T-helper 1 cell treated with Interleukin-12 subunit alpha and Interleukin-12 subunit beta and Interleukin-4 antibody, amounts not matched to agents 30 ng/mL and 1 ng/mL, for 36 hours (primary cell): ENCODE measurements at regions not wholly inside any gene's neighbourhood (a gene's known extent, or its start where the extent isn't known, plus 50 kb on each side); places are given as distances from the start of the nearest gene placed in this dataset.

Experiments
- intact Hi-C: fragments of 100-400 bp; cut with micrococcal nuclease; formaldehyde crosslinking; loops from one replicate; pipeline ENCODE4 v1.15.1; 2024

GRCh38 chr3:73966733-73967132 lies 342.0 kb upstream of the PDZRN3 start:
- intact Hi-C loops = no loop called here

DNA sequence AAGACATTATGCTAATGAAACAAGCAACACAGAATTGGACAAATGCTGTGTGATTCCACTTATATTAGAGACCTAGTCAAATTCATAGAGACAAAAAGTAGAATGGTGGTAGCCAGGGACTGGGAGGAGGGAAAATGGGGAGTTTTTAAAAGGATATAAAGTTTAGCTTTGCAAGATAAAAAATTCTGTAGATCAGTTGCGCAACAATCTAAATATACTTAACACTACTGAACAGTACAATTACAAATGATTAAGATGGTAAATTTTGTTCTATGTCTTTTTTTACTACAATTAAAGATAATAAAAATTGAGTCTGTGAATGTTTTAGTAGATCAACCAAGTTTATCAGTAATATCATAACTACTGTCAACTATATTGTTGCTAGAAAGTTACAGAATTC lies 340.1 kb upstream of the PDZRN3 start:
- intact Hi-C loops = no loop called here

DNA sequence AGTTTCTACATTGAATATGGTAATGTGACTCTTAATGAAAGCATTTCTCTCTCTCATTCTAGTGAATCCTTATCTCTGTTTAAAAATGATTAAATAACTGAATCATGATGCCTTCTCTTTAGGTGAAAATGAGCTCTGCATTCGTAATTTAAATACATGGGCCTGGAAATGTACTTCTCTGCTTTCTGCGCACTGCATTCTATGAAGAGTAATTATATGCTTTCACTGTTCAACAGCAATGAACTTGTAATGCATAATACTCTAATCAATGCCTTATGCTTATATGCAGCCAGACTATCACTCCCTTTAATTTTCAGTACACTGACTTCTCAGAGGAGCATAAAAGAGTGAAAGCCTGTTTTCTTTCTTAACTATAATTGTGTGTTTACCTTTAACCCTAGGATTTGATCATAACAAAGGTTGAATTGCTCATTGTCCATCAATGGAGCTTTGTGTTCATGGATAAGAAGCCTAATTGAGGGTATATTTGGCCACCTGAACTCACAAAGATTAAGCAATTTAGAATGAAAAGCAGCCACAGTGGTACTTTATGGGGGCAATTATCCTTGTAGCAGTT lies 330.8 kb upstream of the PDZRN3 start:
- intact Hi-C loops = no loop called here

DNA sequence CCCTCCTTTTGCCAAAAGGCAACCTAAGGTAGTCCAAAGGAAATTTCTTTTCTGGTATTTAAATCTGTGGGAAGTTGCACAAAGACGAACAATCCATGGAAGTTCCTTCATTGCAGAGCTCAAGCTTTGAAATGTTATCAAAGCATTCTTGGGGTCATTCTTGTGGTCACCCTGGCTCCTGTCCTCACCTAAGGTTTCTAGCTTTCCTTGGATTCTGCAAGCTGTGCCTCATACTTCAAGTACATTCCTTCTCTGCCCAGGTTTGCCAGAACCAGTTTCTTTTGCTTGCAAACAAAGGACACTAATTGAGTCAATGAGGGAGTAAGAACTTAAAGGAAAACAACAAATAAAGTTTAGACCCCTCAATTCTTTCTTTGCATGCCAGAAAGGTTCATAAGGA lies 329.8 kb upstream of the PDZRN3 start:
- intact Hi-C loops = no loop called here

GRCh38 chr3:73952781-73953180 lies 328.0 kb upstream of the PDZRN3 start:
- intact Hi-C loops = no loop called here

DNA sequence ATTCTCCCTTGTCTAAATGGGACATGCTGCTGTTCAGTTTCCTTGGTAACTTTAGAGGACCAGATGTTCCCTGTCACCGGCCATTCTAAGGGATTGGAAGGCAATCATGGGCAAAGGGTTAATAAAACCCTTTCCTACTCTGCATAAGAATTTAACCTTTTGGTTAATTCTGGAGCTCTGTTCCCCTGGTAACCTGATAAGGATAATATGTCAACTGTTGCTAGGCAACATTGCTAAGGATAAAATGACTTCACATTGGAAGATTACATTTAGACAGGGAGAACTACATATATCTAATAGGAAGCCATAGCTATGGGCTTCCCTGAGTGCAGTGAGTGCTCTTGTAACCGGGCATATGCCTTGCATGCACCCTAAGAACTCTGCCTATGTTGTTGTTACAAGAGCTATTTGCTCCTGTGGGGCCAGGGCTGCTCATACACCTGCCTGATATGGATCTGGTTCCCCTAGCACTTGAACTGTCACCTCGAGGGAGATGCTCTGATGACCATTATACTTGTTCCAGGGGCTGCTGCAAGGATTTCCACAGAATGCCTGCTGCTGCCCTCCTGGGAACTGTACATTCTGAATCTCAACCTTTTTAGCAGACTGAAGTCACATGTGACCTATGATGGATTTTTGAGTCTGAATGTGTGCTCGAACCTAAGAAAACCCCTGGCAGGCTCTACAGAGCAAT lies 326.3 kb upstream of the PDZRN3 start:
- intact Hi-C loops = no loop called here

DNA sequence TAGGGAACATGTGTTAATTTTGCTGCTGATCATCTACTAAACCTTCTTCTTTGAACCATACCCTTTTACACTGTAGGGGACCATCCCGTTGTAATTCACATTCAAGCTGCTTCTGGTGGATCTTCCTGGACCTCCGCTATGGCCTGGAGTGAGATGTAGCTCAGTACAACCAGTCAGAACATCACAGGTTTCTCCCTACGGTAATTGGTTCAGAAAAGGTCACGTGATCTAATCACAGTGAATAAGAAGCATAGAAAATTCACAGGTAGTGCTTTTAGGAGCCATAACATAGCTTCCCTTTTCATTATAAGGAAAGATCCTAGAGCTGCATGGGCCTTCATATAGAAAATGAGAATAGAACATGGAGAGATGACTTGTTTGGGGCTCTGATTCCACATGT lies 320.8 kb upstream of the PDZRN3 start:
- intact Hi-C loops = no loop called here

DNA sequence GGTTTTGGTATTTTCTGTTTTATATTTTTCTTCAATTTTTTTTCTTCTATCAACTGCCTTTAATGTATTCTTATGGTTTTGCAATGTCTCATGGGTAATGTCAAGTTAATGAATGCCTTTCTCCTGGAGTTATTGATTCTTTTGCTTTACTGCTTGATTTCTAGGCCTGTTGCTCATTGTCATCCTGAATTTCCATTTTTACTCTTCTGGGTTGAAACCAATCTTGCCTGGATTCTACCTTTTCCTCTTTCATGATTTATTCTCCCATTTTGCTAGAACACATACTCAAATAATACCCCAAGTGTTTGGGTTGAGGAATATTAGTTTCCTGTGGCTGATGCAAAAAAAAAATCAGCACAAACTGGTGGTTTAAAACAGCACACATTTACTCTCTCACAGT lies 315.2 kb upstream of the PDZRN3 start:
- intact Hi-C loops = no loop called here

- intact Hi-C loops = no loop called here
These were observed 308.8 kb upstream of the PDZRN3 start for GRCh38 chr3:73933585-73933984.

DNA sequence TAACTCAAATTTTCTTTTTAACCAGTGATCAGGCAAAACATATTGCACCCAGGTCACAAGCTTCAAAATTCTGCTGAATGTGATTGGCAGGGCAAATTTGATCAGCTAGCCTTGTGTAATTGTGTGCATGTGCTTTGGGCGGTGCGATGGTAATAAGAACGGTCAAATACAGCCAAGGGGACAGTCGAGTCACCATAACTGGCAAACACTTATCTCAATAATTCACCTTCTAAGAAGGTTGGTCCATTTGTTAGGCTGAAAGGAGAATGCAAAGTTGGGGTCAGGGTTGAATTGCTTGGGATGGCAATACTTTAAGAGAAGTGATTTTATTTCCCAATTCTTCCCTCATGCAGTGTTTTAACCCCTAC lies 302.4 kb upstream of the PDZRN3 start:
- intact Hi-C loops = no loop called here

- intact Hi-C loops = no loop called here
These were observed 301.8 kb upstream of the PDZRN3 start for GRCh38 chr3:73926360-73927202.

DNA sequence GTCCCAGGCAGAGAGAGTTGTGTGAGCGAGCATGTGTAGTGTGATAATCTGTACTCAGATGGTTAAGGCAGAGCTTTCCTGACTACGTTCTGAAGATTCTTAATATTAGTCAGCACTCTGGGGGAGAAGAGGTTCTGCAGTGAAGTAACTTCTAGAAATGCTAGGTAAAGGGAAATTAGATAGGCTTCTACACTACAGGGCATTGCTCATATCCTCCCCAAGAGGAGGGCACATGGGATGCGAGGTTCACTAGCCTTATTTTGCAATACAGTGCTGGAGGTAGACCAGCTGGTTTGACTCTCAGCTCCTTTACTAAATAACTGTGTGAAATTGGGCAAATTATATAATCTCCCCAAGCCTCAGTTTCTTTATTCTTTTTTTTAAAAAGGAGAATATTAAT lies 300.3 kb upstream of the PDZRN3 start:
- intact Hi-C loops = no loop called here

DNA sequence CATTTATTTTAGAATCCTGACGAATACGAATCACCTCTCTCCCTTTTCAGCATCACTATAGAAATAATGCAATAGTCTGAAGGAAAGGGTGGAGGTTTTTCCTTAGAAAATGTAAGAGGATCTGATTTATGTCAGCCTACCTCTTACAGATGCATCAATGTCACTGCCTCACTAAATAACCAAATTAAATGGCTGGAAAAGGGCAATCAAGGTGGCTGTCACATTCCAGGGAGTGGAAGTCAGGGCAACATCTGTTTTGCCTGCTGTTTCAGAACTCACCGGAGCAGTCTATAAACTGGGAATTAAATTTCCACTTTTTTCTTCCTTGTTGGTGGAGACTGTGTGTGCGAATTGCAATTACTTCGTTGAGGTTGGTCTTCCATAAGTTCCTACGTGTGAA lies 299.3 kb upstream of the PDZRN3 start:
- intact Hi-C loops = no loop called here

DNA sequence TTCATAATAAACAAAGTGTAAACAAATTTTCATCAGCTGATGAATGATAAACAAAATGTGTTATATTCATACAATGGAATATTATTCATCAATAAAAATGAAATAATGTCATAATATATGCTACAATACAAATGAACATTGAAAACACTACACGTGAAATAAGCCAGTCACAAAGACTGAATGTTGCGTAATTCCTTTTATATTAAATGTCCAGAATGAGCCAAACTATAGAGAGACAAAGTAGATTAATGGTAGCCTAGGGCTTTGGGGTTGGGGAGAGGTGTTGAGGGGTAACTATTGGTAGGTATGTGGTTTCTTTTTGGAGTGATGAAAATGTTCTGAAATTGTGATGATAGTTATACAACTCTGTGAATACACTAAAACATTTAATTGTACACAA lies 292.9 kb upstream of the PDZRN3 start:
- intact Hi-C loops = no loop called here

DNA sequence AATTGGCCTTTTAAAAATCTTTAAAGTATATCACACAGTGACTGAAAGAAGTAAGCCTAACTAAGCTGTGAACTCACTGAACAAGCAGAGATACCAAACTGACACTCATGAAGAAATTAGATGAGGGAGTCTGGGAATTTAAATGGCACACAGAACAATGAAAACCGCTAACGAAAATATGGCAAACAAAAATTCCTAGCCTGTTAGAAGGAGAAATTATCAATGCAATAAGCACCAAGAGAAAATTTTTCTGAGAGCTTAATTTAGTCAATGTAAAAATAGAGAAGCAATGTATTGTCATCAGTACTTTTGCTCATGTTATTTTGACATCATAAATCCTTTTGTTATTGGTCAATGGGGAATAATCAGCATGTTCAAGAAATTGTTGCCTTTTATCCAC lies 291.1 kb upstream of the PDZRN3 start:
- intact Hi-C loops = no loop called here

GRCh38 chr3:73908218-73908617 lies 283.5 kb upstream of the PDZRN3 start:
- intact Hi-C loops = no loop called here

GRCh38 chr3:73901686-73902085 lies 276.9 kb upstream of the PDZRN3 start:
- intact Hi-C loops = no loop called here

DNA sequence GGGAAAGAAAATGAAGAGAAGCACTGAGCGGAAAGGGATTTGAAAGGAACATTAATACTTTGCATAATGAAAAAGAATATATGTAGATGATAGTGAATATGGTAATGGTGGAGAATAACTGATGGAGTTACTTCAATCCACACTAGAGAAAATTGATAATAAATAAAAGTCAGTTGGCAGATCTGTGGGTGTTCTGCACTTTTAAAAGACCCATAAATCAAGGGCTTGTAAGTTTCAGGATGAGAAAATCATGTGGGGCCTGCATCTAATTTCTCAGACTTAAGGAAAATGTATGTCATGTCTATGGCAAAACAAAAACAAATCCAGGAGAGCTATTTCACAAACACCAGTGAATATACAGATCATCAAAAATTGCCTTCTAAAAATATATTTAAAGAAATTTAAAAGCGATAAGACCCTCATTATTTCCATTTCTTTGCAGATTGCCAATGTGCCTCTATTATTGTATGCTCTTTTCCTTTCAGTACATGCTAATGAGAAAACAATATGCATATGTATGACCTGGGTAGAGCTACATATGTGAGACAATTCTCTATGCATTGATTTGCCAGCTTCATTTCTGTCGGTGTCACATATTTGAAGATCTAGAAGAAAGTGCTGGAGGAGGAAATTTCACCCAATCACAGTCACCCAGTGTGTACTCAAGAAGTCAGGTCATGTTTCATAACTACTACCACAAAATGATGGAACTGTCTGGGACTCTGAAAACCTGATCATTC lies 269.9 kb upstream of the PDZRN3 start:
- intact Hi-C loops = no loop called here

GRCh38 chr3:73893089-73893488 lies 268.3 kb upstream of the PDZRN3 start:
- intact Hi-C loops = no loop called here

GRCh38 chr3:73885862-73886261 lies 261.1 kb upstream of the PDZRN3 start:
- intact Hi-C loops = no loop called here

- intact Hi-C loops = no loop called here
These were observed 259.6 kb upstream of the PDZRN3 start for GRCh38 chr3:73884361-73884760.

- intact Hi-C loops = no loop called here
These were observed 258.8 kb upstream of the PDZRN3 start for GRCh38 chr3:73883497-73883896.
